ENCODE measurements at regions not wholly inside any gene's neighbourhood (a gene's known extent, or its start where the extent isn't known, plus 50 kb on each side); places are given as distances from the start of the nearest gene placed in this dataset.

- peaks cover 11% of the 10 kb centered on the region for H3K9me3 Mint-ChIP-seq
- no peak overlapping the region for H3K4me3 Mint-ChIP-seq
- H3K27ac Mint-ChIP-seq = no peak overlapping the region
- no peaks in the 10 kb centered on the region for H3K4me1 Mint-ChIP-seq
- no peaks in the 10 kb centered on the region for H3K36me3 Mint-ChIP-seq
- no peaks in the 10 kb centered on the region for H3K27me3 Mint-ChIP-seq
These were observed 190.7 kb downstream of the C6orf118 start for GRCh38 chr6:165118736-165119135.

- H3K36me3 Mint-ChIP-seq = no peaks in the 10 kb centered on the region
These were observed 191.6 kb downstream of the C6orf118 start for GRCh38 chr6:165117806-165118205.

GRCh38 chr6:165117121-165117520 is 192.3 kb downstream of the C6orf118 start:
- Mint-ChIP-seq H3K27ac (no peak overlapping the region), H3K4me3 (no peak overlapping the region), H3K9me3 (peaks cover 16% of the 10 kb centered on the region), H3K36me3 (no peaks in the 10 kb centered on the region), H3K4me1 (no peaks in the 10 kb centered on the region), H3K27me3 (no peaks in the 10 kb centered on the region)

More at GRCh38 chr6:165117806-165118205, 191.6 kb downstream of the C6orf118 start:
- no peak overlapping the region for H3K4me3 Mint-ChIP-seq
- H3K4me1 Mint-ChIP-seq = no peaks in the 10 kb centered on the region
- H3K27me3 Mint-ChIP-seq = no peaks in the 10 kb centered on the region
- H3K27ac Mint-ChIP-seq = no peak overlapping the region
- H3K9me3 Mint-ChIP-seq = peaks cover 15% of the 10 kb centered on the region

GRCh38 chr6:165110860-165111259 is 198.5 kb downstream of the C6orf118 start:
- Mint-ChIP-seq H3K27ac (no peak overlapping the region), H3K27me3 (no peaks in the 10 kb centered on the region), H3K36me3 (no peaks in the 10 kb centered on the region), H3K4me3 (no peak overlapping the region), H3K9me3 (peaks cover 29% of the 10 kb centered on the region), H3K4me1 (no peaks in the 10 kb centered on the region)

GRCh38 chr6:165109011-165109410 is 200.4 kb downstream of the C6orf118 start:
- H3K4me1 Mint-ChIP-seq = no peaks in the 10 kb centered on the region
- no peaks in the 10 kb centered on the region for H3K36me3 Mint-ChIP-seq
- no peak overlapping the region for H3K4me3 Mint-ChIP-seq
- no peaks in the 10 kb centered on the region for H3K27me3 Mint-ChIP-seq
- peaks cover 21% of the 10 kb centered on the region for H3K9me3 Mint-ChIP-seq
- H3K27ac Mint-ChIP-seq = no peak overlapping the region

- Mint-ChIP-seq H3K9me3 (peaks cover 5% of the 10 kb centered on the region), H3K27ac (no peak overlapping the region), H3K27me3 (peaks cover 2% of the 10 kb centered on the region), H3K36me3 (no peaks in the 10 kb centered on the region), H3K4me1 (no peaks in the 10 kb centered on the region), H3K4me3 (no peak overlapping the region)
These were observed 203.1 kb downstream of the C6orf118 start for GRCh38 chr6:165106261-165106660.

GRCh38 chr6:165098165-165098564 is 211.2 kb downstream of the C6orf118 start:
- H3K36me3 Mint-ChIP-seq = no peaks in the 10 kb centered on the region
- no peak overlapping the region for H3K27ac Mint-ChIP-seq
- no peak overlapping the region for H3K4me3 Mint-ChIP-seq
- H3K4me1 Mint-ChIP-seq = no peaks in the 10 kb centered on the region
- peaks cover 5% of the 10 kb centered on the region for H3K9me3 Mint-ChIP-seq
- peaks cover 2% of the 10 kb centered on the region for H3K27me3 Mint-ChIP-seq

- Mint-ChIP-seq H3K27me3 (no peaks in the 10 kb centered on the region), H3K9me3 (peaks cover 5% of the 10 kb centered on the region), H3K36me3 (no peaks in the 10 kb centered on the region), H3K4me3 (no peak overlapping the region), H3K4me1 (no peaks in the 10 kb centered on the region), H3K27ac (no peak overlapping the region)
These were observed 212.5 kb downstream of the C6orf118 start for GRCh38 chr6:165096868-165097267.

GRCh38 chr6:165096209-165096608 is 213.2 kb downstream of the C6orf118 start:
- Mint-ChIP-seq H3K4me3 (no peak overlapping the region), H3K27me3 (no peaks in the 10 kb centered on the region), H3K4me1 (no peaks in the 10 kb centered on the region), H3K36me3 (no peaks in the 10 kb centered on the region), H3K9me3 (peaks cover 7% of the 10 kb centered on the region), H3K27ac (no peak overlapping the region)

- Mint-ChIP-seq H3K36me3 (no peaks in the 10 kb centered on the region), H3K27ac (no peak overlapping the region), H3K27me3 (no peaks in the 10 kb centered on the region), H3K4me3 (no peak overlapping the region), H3K9me3 (peaks cover 26% of the 10 kb centered on the region), H3K4me1 (no peaks in the 10 kb centered on the region)
These were observed 216.4 kb downstream of the C6orf118 start for GRCh38 chr6:165092881-165093595.

GRCh38 chr6:165091121-165091785 is 218.2 kb downstream of the C6orf118 start:
- Mint-ChIP-seq H3K36me3 (no peaks in the 10 kb centered on the region), H3K27me3 (no peaks in the 10 kb centered on the region), H3K4me3 (no peak overlapping the region), H3K9me3 (peaks cover 22% of the 10 kb centered on the region), H3K27ac (no peak overlapping the region), H3K4me1 (no peaks in the 10 kb centered on the region)

GRCh38 chr6:165090242-165090641 is 219.2 kb downstream of the C6orf118 start:
- Mint-ChIP-seq H3K9me3 (peaks cover 22% of the 10 kb centered on the region), H3K27me3 (no peaks in the 10 kb centered on the region), H3K4me1 (no peaks in the 10 kb centered on the region), H3K4me3 (no peak overlapping the region), H3K27ac (no peak overlapping the region), H3K36me3 (no peaks in the 10 kb centered on the region)

- H3K36me3 Mint-ChIP-seq = no peaks in the 10 kb centered on the region
- no peaks in the 10 kb centered on the region for H3K4me1 Mint-ChIP-seq
- peaks cover 22% of the 10 kb centered on the region for H3K9me3 Mint-ChIP-seq
- no peaks in the 10 kb centered on the region for H3K27me3 Mint-ChIP-seq
- no peak overlapping the region for H3K4me3 Mint-ChIP-seq
- no peak overlapping the region for H3K27ac Mint-ChIP-seq
These were observed 222.6 kb downstream of the C6orf118 start for GRCh38 chr6:165086814-165087213.

- Mint-ChIP-seq H3K9me3 (no peaks in the 10 kb centered on the region), H3K27ac (no peak overlapping the region), H3K4me3 (no peak overlapping the region), H3K27me3 (no peaks in the 10 kb centered on the region), H3K36me3 (no peaks in the 10 kb centered on the region), H3K4me1 (no peaks in the 10 kb centered on the region)
These were observed 226.8 kb downstream of the C6orf118 start for GRCh38 chr6:165082636-165083035.

GRCh38 chr6:165081944-165082532 is 227.4 kb downstream of the C6orf118 start:
- H3K27me3 Mint-ChIP-seq = no peaks in the 10 kb centered on the region
- H3K27ac Mint-ChIP-seq = no peak overlapping the region
- no peaks in the 10 kb centered on the region for H3K9me3 Mint-ChIP-seq
- H3K4me3 Mint-ChIP-seq = no peak overlapping the region
- H3K36me3 Mint-ChIP-seq = no peaks in the 10 kb centered on the region
- H3K4me1 Mint-ChIP-seq = no peaks in the 10 kb centered on the region

GRCh38 chr6:165077876-165078275 is 231.5 kb downstream of the C6orf118 start:
- no peaks in the 10 kb centered on the region for H3K9me3 Mint-ChIP-seq
- H3K4me1 Mint-ChIP-seq = no peaks in the 10 kb centered on the region
- no peaks in the 10 kb centered on the region for H3K36me3 Mint-ChIP-seq
- H3K27ac Mint-ChIP-seq = no peak overlapping the region
- no peak overlapping the region for H3K4me3 Mint-ChIP-seq
- H3K27me3 Mint-ChIP-seq = no peaks in the 10 kb centered on the region
